H1 (cell line): ENCODE measurements at regions not wholly inside any gene's neighbourhood (a gene's known extent, or its start where the extent isn't known, plus 50 kb on each side); places are given as distances from the start of the nearest gene placed in this dataset.

Experiments used
- CTCF ChIA-PET: fragments of 300-600 bp; sonication (Branson Sonifier 250); formaldehyde crosslinking; loops from one replicate; lab custom pipeline; 2021; ENCODE audit not compliant: partially characterized antibody; lab: Charles Lee
- POLR2A ChIA-PET: fragments of 300-600 bp; sonication (Branson Sonifier 250); formaldehyde crosslinking; loops from one replicate; lab custom pipeline; 2021; ENCODE audit warnings: inconsistent platforms; ENCODE audit not compliant: partially characterized antibody; lab: Charles Lee
- DNase-seq, 2 experiments: peaks; one replicate each; pipeline versions ENCODE4 v3.0.0 to v3.0.0-alpha.2; 2010 to 2022; ENCODE audit warnings: low spot score in 2 of 2, low read depth in 1 of 2, mixed read lengths in 1 of 2
- FAIRE-seq: peaks from 2 replicates; lab custom pipeline; 2011; peaks lifted over from hg19 to GRCh38; lab: Jason Lieb, UNC
- H2AFZ ChIP-seq: 2 replicates; pipeline ENCODE4 v1.8.1; 2012; ENCODE audit warnings: low read length, inconsistent platforms
- H2AK5ac ChIP-seq: 2 replicates; pipeline ENCODE4 v1.6.1; 2013; ENCODE audit warnings: low read depth, low read length
- H2BK120ac ChIP-seq: replicated peaks from 2 replicates; pipeline ENCODE3; 2013; ENCODE audit warnings: low read depth, low read length, inconsistent platforms
- H2BK12ac ChIP-seq: 2 replicates; pipeline ENCODE4 v1.6.1; 2013; ENCODE audit warnings: low read depth, low read length
- H2BK15ac ChIP-seq: 2 replicates; pipeline ENCODE4 v1.6.1; 2013; ENCODE audit warnings: low read length
- H2BK20ac ChIP-seq: 2 replicates; pipeline ENCODE4 v1.6.1; 2013; ENCODE audit warnings: low read length
- H2BK5ac ChIP-seq: 2 replicates; pipeline ENCODE4 v1.6.1; 2013; ENCODE audit warnings: low read depth, low read length
- H3K14ac ChIP-seq: 2 replicates; pipeline ENCODE4 v1.6.1; 2013; ENCODE audit warnings: inconsistent platforms; ENCODE audit not compliant: insufficient read length
- H3K18ac ChIP-seq: 2 replicates; pipeline ENCODE4 v1.6.1; 2013; ENCODE audit warnings: low read length; ENCODE audit errors: extremely low read depth
- H3K23ac ChIP-seq: 2 replicates; pipeline ENCODE4 v1.6.1; 2013; ENCODE audit warnings: inconsistent platforms; ENCODE audit not compliant: insufficient read length
- H3K23me2 ChIP-seq: 2 replicates; pipeline ENCODE4 v1.6.1; 2013; ENCODE audit warnings: low read depth, low read length
- H3K27ac ChIP-seq: 2 replicates; pipeline ENCODE4 v1.6.1; 2011; ENCODE audit warnings: low read depth, low read length, inconsistent platforms
- H3K27me3 ChIP-seq, 4 experiments: replicated peaks in 1 of 4; 1 replicate in 1 of 4; 2 replicates in 3 of 4; pipeline versions ENCODE4 v1.6.1 to v1.8.1; 2011 to 2013; ENCODE audit warnings: low read length in 3 of 4, mild to moderate bottlenecking in 3 of 4, inconsistent platforms in 2 of 4, mixed read lengths in 2 of 4, moderate library complexity in 1 of 4; ENCODE audit not compliant: control insufficient read depth in 3 of 4, insufficient read depth in 3 of 4; ENCODE audit errors: extremely low read depth in 1 of 4
- H3K36me3 ChIP-seq, 4 experiments: 2 replicates each; pipeline versions ENCODE4 v1.6.1 to v1.8.1; 2011 to 2013; ENCODE audit warnings: mild to moderate bottlenecking in 4 of 4, low read length in 3 of 4, moderate library complexity in 2 of 4, control low read depth in 1 of 4, inconsistent platforms in 1 of 4; ENCODE audit not compliant: insufficient read depth in 4 of 4, control insufficient read depth in 2 of 4
- H3K4ac ChIP-seq: replicated peaks from 2 replicates; pipeline ENCODE3; 2013; ENCODE audit warnings: low read length, low read depth, mixed read lengths, inconsistent platforms; ENCODE audit not compliant: insufficient read length
- H3K4me1 ChIP-seq, 4 experiments: replicated peaks in 1 of 4; 1 replicate in 1 of 4; 2 replicates in 3 of 4; pipeline versions ENCODE4 v1.6.1 to v1.8.1; 2011 to 2013; ENCODE audit warnings: low read length in 3 of 4, inconsistent platforms in 2 of 4, mixed read lengths in 1 of 4; ENCODE audit not compliant: insufficient read depth in 4 of 4, control insufficient read depth in 3 of 4
- H3K4me2 ChIP-seq, 2 experiments: 2 replicates each; pipeline versions ENCODE4 v1.6.1 to v1.8.1; 2011 to 2013; ENCODE audit warnings: low read depth in 2 of 2, low read length in 2 of 2, control low read depth in 1 of 2, inconsistent platforms in 1 of 2, mild to moderate bottlenecking in 1 of 2; ENCODE audit not compliant: insufficient read depth in 1 of 2
- H3K4me3 ChIP-seq, 4 experiments: fragments of 200-600, 300-600 bp in 1 of 4; sonication (generic), shearing (Covaris generic), sonication (Bioruptor Twin) in 1 of 4; 2 replicates each; pipeline versions ENCODE4 v1.5.1 to v1.8.1; 2011 to 2016; ENCODE audit warnings: low read length in 4 of 4, low read depth in 3 of 4, control low read depth in 2 of 4, inconsistent platforms in 2 of 4, mild to moderate bottlenecking in 2 of 4, mixed read lengths in 1 of 4, moderate library complexity in 1 of 4; ENCODE audit not compliant: insufficient read depth in 2 of 4; ENCODE audit errors: extremely low read depth in 1 of 4
- H3K56ac ChIP-seq: replicated peaks from 2 replicates; pipeline ENCODE3; 2013; ENCODE audit warnings: low read depth, mild to moderate bottlenecking, mixed read lengths, low read length, inconsistent platforms; ENCODE audit not compliant: insufficient read length
- H3K79me1 ChIP-seq: 2 replicates; pipeline ENCODE4 v1.6.1; 2013; ENCODE audit warnings: low read depth, low read length, control low read depth
- H3K79me2 ChIP-seq, 2 experiments: 2 replicates each; pipeline versions ENCODE4 v1.6.1 to v1.8.1; 2012 to 2013; ENCODE audit warnings: low read length in 2 of 2, mild to moderate bottlenecking in 2 of 2, inconsistent platforms in 1 of 2; ENCODE audit not compliant: insufficient read depth in 2 of 2, control insufficient read depth in 1 of 2
- H3K9ac ChIP-seq, 4 experiments: replicated peaks in 1 of 4; 1 replicate in 1 of 4; 2 replicates in 3 of 4; pipeline versions ENCODE4 v1.6.1 to v1.8.1; 2011 to 2013; ENCODE audit warnings: low read depth in 3 of 4, low read length in 3 of 4, control low read depth in 2 of 4, mild to moderate bottlenecking in 2 of 4, moderate library complexity in 2 of 4, inconsistent platforms in 1 of 4; ENCODE audit errors: extremely low read depth in 1 of 4
- H3K9me3 ChIP-seq, 2 experiments: 2 replicates each; pipeline versions ENCODE4 v1.6.1 to v1.8.1; 2012 to 2013; ENCODE audit warnings: mild to moderate bottlenecking in 2 of 2, moderate library complexity in 2 of 2, control low read depth in 1 of 2, inconsistent platforms in 1 of 2, low read depth in 1 of 2, low read length in 1 of 2, mixed read lengths in 1 of 2; ENCODE audit not compliant: insufficient read depth in 2 of 2
- H4K20me1 ChIP-seq, 2 experiments: replicated peaks in 1 of 2; 2 replicates each; pipeline versions ENCODE3 to v1.8.1; 2011 to 2013; ENCODE audit warnings: inconsistent platforms in 2 of 2, low read length in 2 of 2, mild to moderate bottlenecking in 1 of 2; ENCODE audit not compliant: insufficient read depth in 2 of 2, control insufficient read depth in 1 of 2
- H4K5ac ChIP-seq: 2 replicates; pipeline ENCODE4 v1.6.1; 2013; ENCODE audit warnings: low read length, low read depth, mixed read lengths, inconsistent platforms; ENCODE audit not compliant: insufficient read length
- H4K8ac ChIP-seq: 2 replicates; pipeline ENCODE4 v1.8.0; 2013; ENCODE audit warnings: mild to moderate bottlenecking, moderate library complexity, low read length, inconsistent platforms; ENCODE audit not compliant: insufficient read depth; ENCODE audit errors: extremely low read depth
- H4K91ac ChIP-seq: replicated peaks from 2 replicates; pipeline ENCODE3; 2013; ENCODE audit warnings: low read length, mixed read lengths, inconsistent platforms; ENCODE audit not compliant: insufficient read length
- CEBPB ChIP-seq: IDR thresholded peaks from 2 replicates; pipeline ENCODE4 v1.6.1; 2012; ENCODE audit warnings: low read depth, low read length
- HDAC6 ChIP-seq: IDR thresholded peaks from one replicate; pipeline ENCODE4 v1.7.1; 2012; ENCODE audit warnings: low read depth, mild to moderate bottlenecking, inconsistent platforms, low read length, moderate library complexity
- JUND ChIP-seq: IDR thresholded peaks from 2 replicates; pipeline ENCODE4 v1.6.1; 2011; ENCODE audit warnings: mild to moderate bottlenecking, improper control_type of control experiment, low read length
- WGBS, 2 experiments: shearing (Covaris generic) in 1 of 2; methylation state at CpG; one replicate each; pipeline versions ENCODE4 v1.1.6 to v1.1.7; 2013 to 2015; ENCODE audit warnings: low lambda C conversion rate in 2 of 2, mixed read lengths in 2 of 2, inconsistent platforms in 1 of 2, low coverage in 1 of 2, missing lambda C conversion rate in 1 of 2; ENCODE audit not compliant: insufficient replicate concordance in 2 of 2, insufficient coverage in 1 of 2, insufficient read length in 1 of 2; ENCODE audit errors: extremely low coverage in 1 of 2, missing lambda C conversion rate in 1 of 2; 5-methylcytosine and 5-hydroxymethylcytosine counted together

DNA sequence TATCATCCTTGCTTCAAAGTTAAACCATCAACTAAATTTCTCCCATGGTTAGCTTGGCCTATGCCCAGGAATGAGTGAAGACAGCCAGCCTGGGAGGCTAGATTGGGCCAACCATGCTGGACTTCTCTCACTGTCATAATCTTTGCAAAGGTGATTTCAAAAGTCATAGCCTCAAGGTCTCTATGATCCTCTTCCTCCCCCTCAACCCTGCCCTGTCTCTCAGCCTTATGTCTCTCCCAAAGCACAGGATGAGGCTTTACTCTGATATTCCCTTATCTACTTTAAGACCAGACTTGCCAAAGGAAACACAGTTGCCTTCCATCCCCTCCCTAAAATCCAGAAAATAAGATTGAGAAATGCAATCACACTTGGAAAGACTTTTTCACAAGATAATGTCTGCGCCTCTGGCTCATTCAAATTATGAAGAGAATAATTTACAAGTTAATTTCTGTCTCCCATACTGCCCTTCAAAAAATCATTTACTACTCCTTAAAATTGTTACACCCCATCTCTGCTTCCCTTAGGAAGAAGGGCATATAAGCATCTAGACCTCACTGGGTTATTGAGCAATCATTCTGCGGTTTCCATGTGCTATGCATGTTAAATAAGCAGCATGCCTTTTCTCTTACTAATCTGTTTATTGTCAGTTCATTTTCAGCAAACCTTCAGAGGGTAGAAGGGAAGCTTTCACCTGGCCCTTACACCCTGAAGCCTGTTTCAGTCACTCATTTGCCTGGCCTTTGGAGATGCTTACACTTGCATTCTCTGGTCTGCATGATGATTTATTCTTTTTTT is 113.8 kb upstream of the ANKRD55 start:
- FAIRE-seq (no peak), DNase-seq (no peak)
- ChIA-PET POLR2A (no interaction called here), CTCF (interaction anchor here (0.9 kb wide), 1 partner anchor 511 kb away, joined by 3 read pairs; no protein-coding TSS in a partner anchor)
- no peaks in the 10 kb centered on the region for H3K9me3 ChIP-seq
- no peak overlapping the region for H4K5ac ChIP-seq
- no peaks in the 10 kb centered on the region for H3K79me1 ChIP-seq
- no peak overlapping the region for H4K8ac ChIP-seq
- no peak overlapping the region for H3K4me3 ChIP-seq
- H3K4me2 ChIP-seq: no peak overlapping the region
- no peak overlapping the region for H3K4ac ChIP-seq
- H3K36me3 ChIP-seq: no peaks in the 10 kb centered on the region
- TF ChIP-seq CEBPB (peak; percentile 78; the same call in 1 of the 2 replicates), JUND (no peak), HDAC6 (no peak)
- no peak overlapping the region for H3K56ac ChIP-seq
- H4K91ac ChIP-seq: no peak overlapping the region
- no peaks in the 10 kb centered on the region for H3K27me3 ChIP-seq
- WGBS, 2 experiments: 95% methylated on average over 2 of the region's 2 CpGs; no CpG with 5 or more reads in 1 of the 2 experiments
- H3K27ac ChIP-seq: no peak overlapping the region
- no peak overlapping the region for H2AFZ ChIP-seq
- H3K9ac ChIP-seq: no peak overlapping the region
- H3K23me2 ChIP-seq: no peaks in the 10 kb centered on the region
- H3K4me1 ChIP-seq: no peaks in the 10 kb centered on the region
- H3K18ac ChIP-seq: no peak overlapping the region
- H2BK5ac ChIP-seq: no peak overlapping the region
- H2BK120ac ChIP-seq: no peak overlapping the region
- no peak overlapping the region for H2BK12ac ChIP-seq
- H3K14ac ChIP-seq: no peak overlapping the region
- no peak overlapping the region for H2BK20ac ChIP-seq
- H3K79me2 ChIP-seq: no peaks in the 10 kb centered on the region
- H2BK15ac ChIP-seq: no peak overlapping the region
- H4K20me1 ChIP-seq: no peaks in the 10 kb centered on the region
- H3K23ac ChIP-seq: no peak overlapping the region
- H2AK5ac ChIP-seq: no peak overlapping the region
